Ishikawa (cell line): ENCODE measurements at regions not wholly inside any gene's neighbourhood (a gene's known extent, or its start where the extent isn't known, plus 50 kb on each side); places are given as distances from the start of the nearest gene placed in this dataset.

Experiments used
- CEBPB ChIP-seq: IDR thresholded peaks from 2 replicates; pipeline ENCODE4 v1.6.1; 2012
- CREB1 ChIP-seq: IDR thresholded peaks from 2 replicates; pipeline ENCODE4 v1.6.1; 2012; ENCODE audit warnings: low read depth
- EGR1 ChIP-seq: IDR thresholded peaks from 2 replicates; pipeline ENCODE4 v1.6.1; 2012
- EP300 ChIP-seq: IDR thresholded peaks from 2 replicates; pipeline ENCODE4 v1.6.1; 2012; ENCODE audit warnings: borderline replicate concordance
- FOXM1 ChIP-seq: IDR thresholded peaks from 2 replicates; pipeline ENCODE4 v1.6.1; 2012; ENCODE audit warnings: low read depth, borderline replicate concordance
- NFIC ChIP-seq: IDR thresholded peaks from 2 replicates; pipeline ENCODE4 v1.6.1; 2012
- RAD21 ChIP-seq: IDR thresholded peaks from 2 replicates; pipeline ENCODE4 v1.6.1; 2012; ENCODE audit warnings: low read depth
- TAF1 ChIP-seq: IDR thresholded peaks from 2 replicates; pipeline ENCODE4 v1.6.1; 2012; ENCODE audit warnings: low read depth, mild to moderate bottlenecking
- TCF12 ChIP-seq: IDR thresholded peaks from 2 replicates; pipeline ENCODE4 v1.6.1; 2012; ENCODE audit warnings: low read depth
- TEAD4 ChIP-seq: IDR thresholded peaks from 2 replicates; pipeline ENCODE4 v1.6.1; 2012
- YY1 ChIP-seq: IDR thresholded peaks from 2 replicates; pipeline ENCODE4 v1.6.1; 2012; ENCODE audit warnings: low read depth
- ZBTB7A ChIP-seq: IDR thresholded peaks from 2 replicates; pipeline ENCODE4 v1.6.1; 2012; ENCODE audit warnings: low read depth
- TF ChIP-seq, protein P1 (sequence below): IDR thresholded peaks from 2 replicates; pipeline ENCODE4 v1.6.1; 2012
- TF ChIP-seq, protein P2 (sequence below): IDR thresholded peaks from 2 replicates; pipeline ENCODE4 v1.6.1; 2012; ENCODE audit warnings: low read depth, mild to moderate bottlenecking
- TF ChIP-seq, protein P3 (sequence below): IDR thresholded peaks from 2 replicates; pipeline ENCODE4 v1.6.1; 2012

DNA sequence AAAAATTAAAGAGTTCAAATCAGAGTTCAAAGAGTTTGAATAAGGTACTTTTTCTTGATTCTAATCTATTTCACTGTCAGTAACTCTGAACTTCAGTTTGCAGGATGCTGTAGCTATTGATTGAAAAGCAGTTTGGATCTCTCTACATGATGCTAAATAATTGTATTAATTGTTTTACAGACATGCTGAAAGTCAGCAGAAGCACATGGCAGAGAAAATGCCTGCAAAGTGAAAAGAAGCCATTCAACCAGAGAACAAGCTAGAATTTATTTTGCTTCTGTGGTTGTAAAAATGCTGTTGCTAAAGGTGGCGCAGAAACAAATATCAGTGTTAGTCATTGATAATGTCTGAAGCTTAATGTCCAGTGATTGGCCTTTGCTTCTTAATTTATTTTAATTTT, 92.1 kb upstream of the IL12A start:
- TF ChIP-seq TAF1: no peak
- no peak for TF ChIP-seq CREB1
- no peak for TF ChIP-seq TCF12
- TF ChIP-seq FOXM1: no peak
- no peak for TF ChIP-seq TEAD4
- TF ChIP-seq EP300: no peak
- TF ChIP-seq, protein P1, sequence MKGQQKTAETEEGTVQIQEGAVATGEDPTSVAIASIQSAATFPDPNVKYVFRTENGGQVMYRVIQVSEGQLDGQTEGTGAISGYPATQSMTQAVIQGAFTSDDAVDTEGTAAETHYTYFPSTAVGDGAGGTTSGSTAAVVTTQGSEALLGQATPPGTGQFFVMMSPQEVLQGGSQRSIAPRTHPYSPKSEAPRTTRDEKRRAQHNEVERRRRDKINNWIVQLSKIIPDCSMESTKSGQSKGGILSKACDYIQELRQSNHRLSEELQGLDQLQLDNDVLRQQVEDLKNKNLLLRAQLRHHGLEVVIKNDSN: no peak
- no peak for TF ChIP-seq EGR1
- TF ChIP-seq RAD21: no peak
- TF ChIP-seq, protein P2, sequence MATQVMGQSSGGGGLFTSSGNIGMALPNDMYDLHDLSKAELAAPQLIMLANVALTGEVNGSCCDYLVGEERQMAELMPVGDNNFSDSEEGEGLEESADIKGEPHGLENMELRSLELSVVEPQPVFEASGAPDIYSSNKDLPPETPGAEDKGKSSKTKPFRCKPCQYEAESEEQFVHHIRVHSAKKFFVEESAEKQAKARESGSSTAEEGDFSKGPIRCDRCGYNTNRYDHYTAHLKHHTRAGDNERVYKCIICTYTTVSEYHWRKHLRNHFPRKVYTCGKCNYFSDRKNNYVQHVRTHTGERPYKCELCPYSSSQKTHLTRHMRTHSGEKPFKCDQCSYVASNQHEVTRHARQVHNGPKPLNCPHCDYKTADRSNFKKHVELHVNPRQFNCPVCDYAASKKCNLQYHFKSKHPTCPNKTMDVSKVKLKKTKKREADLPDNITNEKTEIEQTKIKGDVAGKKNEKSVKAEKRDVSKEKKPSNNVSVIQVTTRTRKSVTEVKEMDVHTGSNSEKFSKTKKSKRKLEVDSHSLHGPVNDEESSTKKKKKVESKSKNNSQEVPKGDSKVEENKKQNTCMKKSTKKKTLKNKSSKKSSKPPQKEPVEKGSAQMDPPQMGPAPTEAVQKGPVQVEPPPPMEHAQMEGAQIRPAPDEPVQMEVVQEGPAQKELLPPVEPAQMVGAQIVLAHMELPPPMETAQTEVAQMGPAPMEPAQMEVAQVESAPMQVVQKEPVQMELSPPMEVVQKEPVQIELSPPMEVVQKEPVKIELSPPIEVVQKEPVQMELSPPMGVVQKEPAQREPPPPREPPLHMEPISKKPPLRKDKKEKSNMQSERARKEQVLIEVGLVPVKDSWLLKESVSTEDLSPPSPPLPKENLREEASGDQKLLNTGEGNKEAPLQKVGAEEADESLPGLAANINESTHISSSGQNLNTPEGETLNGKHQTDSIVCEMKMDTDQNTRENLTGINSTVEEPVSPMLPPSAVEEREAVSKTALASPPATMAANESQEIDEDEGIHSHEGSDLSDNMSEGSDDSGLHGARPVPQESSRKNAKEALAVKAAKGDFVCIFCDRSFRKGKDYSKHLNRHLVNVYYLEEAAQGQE: no peak
- TF ChIP-seq NFIC: no peak
- no peak for TF ChIP-seq YY1
- no peak for TF ChIP-seq ZBTB7A
- TF ChIP-seq, protein P3, sequence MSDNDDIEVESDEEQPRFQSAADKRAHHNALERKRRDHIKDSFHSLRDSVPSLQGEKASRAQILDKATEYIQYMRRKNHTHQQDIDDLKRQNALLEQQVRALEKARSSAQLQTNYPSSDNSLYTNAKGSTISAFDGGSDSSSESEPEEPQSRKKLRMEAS: no peak
- no peak for TF ChIP-seq CEBPB

DNA sequence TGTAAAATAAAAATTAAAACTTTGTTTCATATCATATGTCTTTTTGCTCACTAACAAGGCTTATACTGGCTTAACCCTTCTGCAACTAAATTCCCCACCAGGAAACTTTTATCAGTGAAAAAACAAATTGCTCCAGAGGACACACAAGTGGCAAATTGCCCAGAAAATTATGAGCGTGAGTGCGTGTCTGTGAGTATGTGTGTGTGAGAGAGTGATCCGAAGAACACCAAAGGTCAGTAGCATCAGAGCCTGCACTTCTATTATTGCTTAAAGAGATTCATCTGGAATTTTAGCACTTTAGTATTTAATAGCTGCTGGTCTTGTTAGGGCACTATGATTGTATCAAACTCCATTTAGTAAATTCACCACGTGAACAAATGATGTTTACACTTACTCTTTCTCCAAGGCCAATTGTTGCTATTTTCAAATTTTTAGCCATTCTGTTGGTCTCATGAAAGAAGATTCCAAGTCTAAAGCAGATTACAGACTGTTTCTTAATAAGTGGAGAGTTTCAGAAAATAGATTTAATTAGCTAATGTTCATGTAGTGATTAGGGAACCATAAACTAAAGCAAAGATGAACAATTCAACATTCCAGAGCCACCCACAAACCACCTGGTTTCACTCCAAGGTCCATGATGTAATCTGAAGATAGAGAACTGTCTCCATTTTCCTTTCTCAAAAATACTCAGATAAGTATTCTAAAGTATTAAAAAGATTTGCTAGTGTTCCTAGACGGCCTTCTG, 91.1 kb upstream of the IL12A start:
- TF ChIP-seq TAF1 (no peak), YY1 (no peak), CEBPB (no peak), EGR1 (no peak), EP300 (no peak), TCF12 (no peak), TEAD4 (no peak), CREB1 (no peak), ZBTB7A (no peak), RAD21 (no peak), FOXM1 (no peak), NFIC (no peak)
- TF ChIP-seq, protein P3: no peak
- TF ChIP-seq, protein P2: no peak
- TF ChIP-seq, protein P1: no peak

DNA sequence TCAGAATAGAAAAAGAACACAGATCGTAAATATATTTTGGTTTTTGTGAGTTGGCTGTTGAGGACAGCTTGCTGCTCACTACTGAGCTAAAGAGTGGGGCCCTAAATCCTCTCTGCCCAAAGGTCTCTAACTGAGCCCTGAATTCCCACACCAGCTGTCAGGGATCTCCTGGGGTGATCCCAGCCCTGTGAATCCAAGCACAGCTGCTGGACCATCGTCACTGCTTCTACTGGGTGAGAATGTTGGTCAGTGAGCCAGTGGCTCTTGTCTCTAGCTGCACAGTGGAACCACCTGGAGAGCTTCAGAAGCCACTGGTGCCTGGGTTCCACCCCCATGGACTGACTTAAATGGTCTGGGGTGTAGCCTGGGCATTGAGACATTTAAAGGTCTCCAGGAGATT, 90.5 kb upstream of the IL12A start:
- TF ChIP-seq EP300 (no peak), TEAD4 (no peak), FOXM1 (no peak), TCF12 (no peak), YY1 (no peak), ZBTB7A (no peak), RAD21 (no peak), TAF1 (no peak), CEBPB (no peak), EGR1 (no peak), CREB1 (no peak), NFIC (no peak)
- TF ChIP-seq, protein P1: no peak
- TF ChIP-seq, protein P2: no peak
- TF ChIP-seq, protein P3: no peak
